CD14-positive monocyte (primary cell): ENCODE measurements at regions not wholly inside any gene's neighbourhood (a gene's known extent, or its start where the extent isn't known, plus 50 kb on each side); places are given as distances from the start of the nearest gene placed in this dataset.
"Not testable (repeated sequence)": the region's sequence is repeated elsewhere in the genome, so short reads cannot be mapped to it uniquely, and the experiment has no call there.

ENCODE experiments used
- DNase-seq, 3 donors: peaks; one replicate each; pipeline ENCODE4 v3.0.0-alpha.2; 2011 to 2022
- H2AFZ ChIP-seq: 2 replicates; pipeline ENCODE4 v1.6.0; 2012; ENCODE audit warnings: mild to moderate bottlenecking, low read depth, low read length, inconsistent platforms; ENCODE audit not compliant: insufficient read depth, poor library complexity, severe bottlenecking
- H3K27ac ChIP-seq, 2 donors: 1 replicate in 1 of 2; 2 replicates in 1 of 2; pipeline ENCODE4 v1.5.1; 2012 to 2013; ENCODE audit warnings: low read length in 2 of 2, control low read depth in 1 of 2, inconsistent platforms in 1 of 2, low read depth in 1 of 2, mild to moderate bottlenecking in 1 of 2
- H3K27me3 ChIP-seq, 2 donors: one replicate each; pipeline versions ENCODE4 v1.6.0 to v1.6.1; 2011 to 2013; ENCODE audit warnings: low read length in 2 of 2; ENCODE audit not compliant: control insufficient read depth in 2 of 2, insufficient read depth in 2 of 2
- H3K36me3 ChIP-seq, 2 donors: replicated peaks in 1 of 2; 1 replicate in 1 of 2; 2 replicates in 1 of 2; pipeline versions ENCODE4 v1.5.1 to v1.6.1; 2012 to 2013; ENCODE audit warnings: low read length in 2 of 2, control low read depth in 1 of 2, inconsistent platforms in 1 of 2, mild to moderate bottlenecking in 1 of 2; ENCODE audit not compliant: insufficient read depth in 2 of 2, control insufficient read depth in 1 of 2
- H3K4me1 ChIP-seq, 2 donors: 1 replicate in 1 of 2; 2 replicates in 1 of 2; pipeline versions ENCODE4 v1.5.1 to v1.6.1; 2012 to 2013; ENCODE audit warnings: low read length in 2 of 2, control low read depth in 1 of 2, inconsistent platforms in 1 of 2, mild to moderate bottlenecking in 1 of 2, moderate library complexity in 1 of 2; ENCODE audit not compliant: insufficient read depth in 2 of 2, control insufficient read depth in 1 of 2
- H3K4me2 ChIP-seq: replicated peaks from 2 replicates; pipeline ENCODE3; 2012; ENCODE audit warnings: low read length, moderate library complexity, mild to moderate bottlenecking; ENCODE audit not compliant: poor library complexity, severe bottlenecking; ENCODE audit errors: extremely low read depth
- H3K4me3 ChIP-seq, 3 experiments: fragments of 200-600 bp in 1 of 3; sonication (generic) in 1 of 3; replicated peaks in 1 of 3; 1 replicate in 2 of 3; 2 replicates in 1 of 3; pipeline ENCODE4 v1.5.1; 2011 to 2013; ENCODE audit warnings: low read length in 3 of 3, mild to moderate bottlenecking in 3 of 3, control low read depth in 2 of 3, low read depth in 2 of 3, inconsistent platforms in 1 of 3, moderate library complexity in 1 of 3
- H3K79me2 ChIP-seq: 2 replicates; pipeline ENCODE4 v1.6.0; 2012; ENCODE audit warnings: mild to moderate bottlenecking, control low read depth, inconsistent platforms, low read length, moderate library complexity; ENCODE audit not compliant: insufficient read depth
- H3K9ac ChIP-seq: 2 replicates; pipeline ENCODE4 v1.6.0; 2017; ENCODE audit warnings: low read length, mild to moderate bottlenecking; ENCODE audit not compliant: insufficient read depth, poor library complexity, severe bottlenecking
- H3K9me3 ChIP-seq, 2 donors: replicated peaks in 1 of 2; 1 replicate in 1 of 2; 2 replicates in 1 of 2; pipeline versions ENCODE4 v1.5.1 to v1.6.1; 2012 to 2013; ENCODE audit warnings: low read length in 2 of 2, control low read depth in 1 of 2; ENCODE audit not compliant: control insufficient read depth in 1 of 2, insufficient read depth in 1 of 2
- H4K20me1 ChIP-seq: 2 replicates; pipeline ENCODE4 v1.6.0; 2012; ENCODE audit warnings: mild to moderate bottlenecking, low read length, control low read depth, moderate library complexity; ENCODE audit not compliant: insufficient read depth
- H3K27ac Mint-ChIP-seq, 7 donors: one replicate each; pipeline ENCODE4 v1.8.0; 2020; ENCODE audit warnings: mild to moderate bottlenecking in 7 of 7, mixed read lengths in 7 of 7, moderate library complexity in 6 of 7, inconsistent platforms in 2 of 7
- H3K27me3 Mint-ChIP-seq, 3 donors: one replicate each; pipeline ENCODE4 v1.8.0; 2021 to 2022; ENCODE audit warnings: low read depth in 3 of 3, mild to moderate bottlenecking in 3 of 3, mixed read lengths in 3 of 3, moderate library complexity in 3 of 3, inconsistent platforms in 1 of 3
- H3K36me3 Mint-ChIP-seq, 2 donors: one replicate each; pipeline ENCODE4 v1.8.0; 2020; ENCODE audit warnings: mixed read lengths in 2 of 2, inconsistent platforms in 1 of 2, mild to moderate bottlenecking in 1 of 2
- H3K4me1 Mint-ChIP-seq: one replicate; pipeline ENCODE4 v1.8.0; 2020; ENCODE audit warnings: mild to moderate bottlenecking, mixed read lengths
- H3K4me3 Mint-ChIP-seq, 2 donors: one replicate each; pipeline ENCODE4 v1.8.0; 2020; ENCODE audit warnings: mild to moderate bottlenecking in 2 of 2, mixed read lengths in 2 of 2, moderate library complexity in 1 of 2
- H3K9me3 Mint-ChIP-seq, 7 donors: one replicate each; pipeline ENCODE4 v1.8.0; 2020 to 2022; ENCODE audit warnings: mixed read lengths in 7 of 7, mild to moderate bottlenecking in 6 of 7, moderate library complexity in 6 of 7, inconsistent platforms in 2 of 7
- WGBS: methylation state at CpG from one replicate; pipeline ENCODE4 v1.1.5; 2013; ENCODE audit warnings: missing lambda C conversion rate; ENCODE audit not compliant: insufficient coverage; 5-methylcytosine and 5-hydroxymethylcytosine counted together
- intact Hi-C, 2 donors: fragments of 100-400 bp; cut with micrococcal nuclease; formaldehyde crosslinking; loops; one replicate each; pipeline versions ENCODE4 v1.15.0 to v1.15.1; 2023

DNA sequence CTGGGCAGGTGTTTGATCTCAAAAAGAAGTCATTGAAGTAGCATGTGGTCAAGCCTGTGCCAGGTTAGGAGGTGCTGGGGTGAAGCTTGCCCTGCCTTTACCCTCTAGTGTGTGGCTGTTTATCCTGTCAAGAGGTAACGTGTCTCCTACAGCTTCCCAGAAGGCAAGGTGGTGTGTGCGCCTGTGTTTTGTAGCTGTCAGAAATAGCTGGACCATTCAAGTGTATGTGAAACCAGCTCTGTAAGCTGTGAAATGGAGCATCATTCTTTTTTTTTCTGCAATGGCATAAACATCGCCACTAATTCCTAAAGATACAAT lies 155.1 kb downstream of the BCL2L11 start:
- H3K4me3 Mint-ChIP-seq, intact Hi-C loops, H3K9ac ChIP-seq, H3K4me1 ChIP-seq, H3K27ac ChIP-seq, H3K27me3 Mint-ChIP-seq, H3K36me3 ChIP-seq, H3K79me2 ChIP-seq, H3K4me1 Mint-ChIP-seq, H4K20me1 ChIP-seq, H3K27ac Mint-ChIP-seq, H3K27me3 ChIP-seq, H3K9me3 Mint-ChIP-seq, H3K4me3 ChIP-seq, H3K4me2 ChIP-seq, H3K36me3 Mint-ChIP-seq, H2AFZ ChIP-seq, DNase-seq, H3K9me3 ChIP-seq: not testable (repeated sequence)
- no CpG with 5 or more reads among the region's 3 CpGs for WGBS

DNA sequence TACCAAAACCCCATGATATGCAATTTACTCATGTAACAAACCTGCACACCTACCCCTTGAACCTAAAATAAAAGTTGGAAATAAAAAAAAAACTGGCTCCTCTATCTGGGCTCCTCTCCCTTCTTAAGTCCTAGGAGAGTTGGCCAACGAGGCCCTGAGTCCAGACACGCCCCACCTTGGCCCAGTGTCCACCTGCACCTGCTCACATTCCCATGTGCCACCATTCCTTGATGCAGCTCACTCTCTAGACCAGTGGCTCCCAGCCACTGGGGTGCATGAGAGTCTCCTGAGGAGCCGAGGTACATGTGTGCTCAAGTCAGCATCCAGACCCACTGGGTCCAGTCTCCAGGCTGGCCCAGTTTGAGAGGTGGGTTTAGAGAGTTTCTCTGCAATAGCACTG lies 157.4 kb downstream of the BCL2L11 start:
- H3K4me1 Mint-ChIP-seq, H3K36me3 Mint-ChIP-seq, H3K79me2 ChIP-seq, H3K4me2 ChIP-seq, H3K36me3 ChIP-seq, H3K9me3 ChIP-seq, H2AFZ ChIP-seq, H3K4me3 ChIP-seq, H3K4me3 Mint-ChIP-seq, H3K9me3 Mint-ChIP-seq, H3K27ac Mint-ChIP-seq, DNase-seq, H3K9ac ChIP-seq, H4K20me1 ChIP-seq, H3K27me3 ChIP-seq, intact Hi-C loops, H3K27me3 Mint-ChIP-seq, H3K4me1 ChIP-seq, H3K27ac ChIP-seq: not testable (repeated sequence)
- no CpG with 5 or more reads among the region's 3 CpGs for WGBS

DNA sequence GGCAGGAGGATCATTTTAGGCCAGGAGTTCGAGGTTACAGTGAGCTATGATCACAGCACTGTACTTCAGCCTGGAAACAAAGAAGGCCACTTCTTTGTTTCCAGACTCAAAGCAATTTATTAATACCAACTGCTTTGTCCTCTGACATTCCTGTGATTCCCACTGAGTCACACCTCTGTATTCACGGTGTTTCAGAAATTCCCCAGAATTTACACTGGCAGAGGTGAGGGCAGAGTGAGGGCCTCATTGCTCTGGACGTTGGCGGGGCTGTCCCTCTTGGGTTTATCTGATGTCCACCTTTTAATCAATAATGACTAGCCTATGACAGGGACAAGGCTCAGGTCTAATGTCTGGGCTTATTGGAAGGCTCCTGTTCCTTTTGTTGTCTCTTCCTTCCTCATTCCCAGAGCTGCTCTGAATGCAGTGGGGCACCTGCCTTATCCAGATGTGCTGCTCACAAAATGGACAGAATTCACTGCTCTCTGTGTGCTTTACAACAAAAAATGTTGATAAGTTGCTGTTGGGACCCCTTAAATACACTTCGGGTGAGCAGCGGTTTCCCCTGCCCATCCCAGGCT lies 160.1 kb downstream of the BCL2L11 start:
- H3K4me1 ChIP-seq, H3K36me3 Mint-ChIP-seq, DNase-seq, H3K4me3 Mint-ChIP-seq, intact Hi-C loops, H2AFZ ChIP-seq, H3K4me1 Mint-ChIP-seq, H3K27ac Mint-ChIP-seq, H3K27ac ChIP-seq, H3K36me3 ChIP-seq, H3K9ac ChIP-seq, H3K9me3 Mint-ChIP-seq, H4K20me1 ChIP-seq, H3K4me3 ChIP-seq, H3K27me3 ChIP-seq, H3K79me2 ChIP-seq, H3K9me3 ChIP-seq, H3K27me3 Mint-ChIP-seq, H3K4me2 ChIP-seq: not testable (repeated sequence)
- WGBS, result no CpG with 5 or more reads among the region's 6 CpGs

DNA sequence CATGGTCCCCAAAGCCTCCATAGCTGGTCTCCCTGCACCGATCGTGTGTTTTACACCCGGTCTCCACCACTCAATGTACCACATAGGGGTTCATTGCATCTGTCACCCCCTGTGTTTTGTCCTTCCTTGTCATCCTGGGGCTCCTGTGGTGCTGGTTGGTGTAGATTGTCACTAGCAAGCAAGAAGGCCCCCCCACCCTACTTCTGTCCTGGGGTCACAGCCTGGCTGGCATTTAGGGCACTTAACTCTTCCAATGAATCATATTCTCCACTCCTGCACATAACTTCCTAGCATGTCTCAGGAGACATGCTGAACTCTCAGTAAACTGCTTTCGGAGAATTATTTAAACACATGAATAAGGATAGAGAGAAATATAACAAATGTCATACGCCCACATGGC lies 161.4 kb downstream of the BCL2L11 start:
- H3K27ac ChIP-seq, H3K4me1 ChIP-seq, H3K4me3 ChIP-seq, DNase-seq, H3K79me2 ChIP-seq, H3K9me3 ChIP-seq, H3K27ac Mint-ChIP-seq, H3K4me1 Mint-ChIP-seq, H3K36me3 ChIP-seq, H3K36me3 Mint-ChIP-seq, H3K4me2 ChIP-seq, H4K20me1 ChIP-seq, intact Hi-C loops, H3K9me3 Mint-ChIP-seq, H3K27me3 Mint-ChIP-seq, H3K27me3 ChIP-seq, H2AFZ ChIP-seq, H3K4me3 Mint-ChIP-seq, H3K9ac ChIP-seq: not testable (repeated sequence)
- no CpG with 5 or more reads among the region's 5 CpGs for WGBS
